ENCODE measurements at regions not wholly inside any gene's neighbourhood (a gene's known extent, or its start where the extent isn't known, plus 50 kb on each side); places are given as distances from the start of the nearest gene placed in this dataset.

- Mint-ChIP-seq H3K9me3 (no peaks in the 10 kb centered on the region), H3K4me3 (no peak overlapping the region), H3K4me1 (ENCODE audit: low read depth in 2 of 2) (peaks cover 3 to 8% of the 10 kb centered on the region in 2 donors), H3K27ac (peak overlapping the region in 1 of 2 donors; percentile 23), H3K27me3 (no peaks in the 10 kb centered on the region), H3K36me3 (ENCODE audit: insufficient read depth) (peaks cover 5% of the 10 kb centered on the region)
- DNase-seq (no peak), ATAC-seq (replicated peaks) (no peak)
Observed at GRCh38 chr17:83178533-83179304, 99.3 kb downstream of the METRNL start.

- ATAC-seq (replicated peaks) = no peak
- H3K36me3 Mint-ChIP-seq (ENCODE audit: insufficient read depth) = peaks cover 5% of the 10 kb centered on the region
- H3K4me3 Mint-ChIP-seq = no peak overlapping the region
- no peaks in the 10 kb centered on the region for H3K27me3 Mint-ChIP-seq
- H3K27ac Mint-ChIP-seq = no peak overlapping the region
- H3K9me3 Mint-ChIP-seq = no peaks in the 10 kb centered on the region
- no peak for DNase-seq
- peaks cover 3 to 8% of the 10 kb centered on the region in 2 donors for H3K4me1 Mint-ChIP-seq (ENCODE audit: low read depth in 2 of 2)
Observed at GRCh38 chr17:83179374-83179773, 100.0 kb downstream of the METRNL start.

- peaks cover 3 to 8% of the 10 kb centered on the region in 2 donors for H3K4me1 Mint-ChIP-seq (ENCODE audit: low read depth in 2 of 2)
- H3K27ac Mint-ChIP-seq = no peak overlapping the region
- H3K9me3 Mint-ChIP-seq = no peaks in the 10 kb centered on the region
- ATAC-seq (replicated peaks) (no peak), DNase-seq (no peak)
- H3K27me3 Mint-ChIP-seq = no peaks in the 10 kb centered on the region
- peaks cover 5% of the 10 kb centered on the region for H3K36me3 Mint-ChIP-seq (ENCODE audit: insufficient read depth)
- no peak overlapping the region for H3K4me3 Mint-ChIP-seq
Observed at GRCh38 chr17:83179811-83180210, 100.4 kb downstream of the METRNL start.

GRCh38 chr17:83180264-83180995 is 101.0 kb downstream of the METRNL start:
- ATAC-seq (replicated peaks) (no peak), DNase-seq (no peak)
- H3K4me1 Mint-ChIP-seq (ENCODE audit: low read depth in 2 of 2) = peaks cover 3 to 8% of the 10 kb centered on the region in 2 donors
- peaks cover 5% of the 10 kb centered on the region for H3K36me3 Mint-ChIP-seq (ENCODE audit: insufficient read depth)
- H3K27ac Mint-ChIP-seq = no peak overlapping the region
- no peaks in the 10 kb centered on the region for H3K27me3 Mint-ChIP-seq
- no peak overlapping the region for H3K4me3 Mint-ChIP-seq
- no peaks in the 10 kb centered on the region for H3K9me3 Mint-ChIP-seq

- DNase-seq = no peak
- Mint-ChIP-seq H3K27me3 (no peaks in the 10 kb centered on the region), H3K27ac (no peak overlapping the region), H3K9me3 (no peaks in the 10 kb centered on the region), H3K4me3 (no peak overlapping the region), H3K4me1 (ENCODE audit: low read depth in 2 of 2) (peaks cover 3 to 6% of the 10 kb centered on the region in 2 donors), H3K36me3 (ENCODE audit: insufficient read depth) (peaks cover 5% of the 10 kb centered on the region)
- no peak for ATAC-seq (replicated peaks)
Observed at GRCh38 chr17:83180996-83181481, 101.6 kb downstream of the METRNL start.

- Mint-ChIP-seq H3K9me3 (no peaks in the 10 kb centered on the region), H3K27me3 (no peaks in the 10 kb centered on the region), H3K36me3 (ENCODE audit: insufficient read depth) (peaks cover 5% of the 10 kb centered on the region), H3K27ac (no peak overlapping the region), H3K4me3 (no peak overlapping the region), H3K4me1 (ENCODE audit: low read depth in 2 of 2) (peaks cover 2 to 4% of the 10 kb centered on the region in 2 donors)
- DNase-seq (no peak), ATAC-seq (replicated peaks) (no peak)
Observed at GRCh38 chr17:83181991-83182619, 102.7 kb downstream of the METRNL start.

- H3K9me3 Mint-ChIP-seq = no peaks in the 10 kb centered on the region
- ATAC-seq (replicated peaks) = no peak
- no peak overlapping the region for H3K27ac Mint-ChIP-seq
- no peaks in the 10 kb centered on the region for H3K27me3 Mint-ChIP-seq
- H3K4me1 Mint-ChIP-seq (ENCODE audit: low read depth in 2 of 2) = peaks cover 4% of the 10 kb centered on the region in 2 donors
- DNase-seq = no peak
- H3K36me3 Mint-ChIP-seq (ENCODE audit: insufficient read depth) = peaks cover 5% of the 10 kb centered on the region
- H3K4me3 Mint-ChIP-seq = no peak overlapping the region
Observed at GRCh38 chr17:83182620-83183101, 103.3 kb downstream of the METRNL start.

- Mint-ChIP-seq H3K27me3 (no peaks in the 10 kb centered on the region), H3K4me1 (ENCODE audit: low read depth in 2 of 2) (peaks cover 4 to 6% of the 10 kb centered on the region in 2 donors), H3K36me3 (ENCODE audit: insufficient read depth) (peaks cover 5% of the 10 kb centered on the region), H3K4me3 (no peak overlapping the region), H3K9me3 (no peaks in the 10 kb centered on the region), H3K27ac (no peak overlapping the region)
- ATAC-seq (replicated peaks) = no peak
- no peak for DNase-seq
Observed at GRCh38 chr17:83183145-83183948, 103.9 kb downstream of the METRNL start.

- Mint-ChIP-seq H3K9me3 (no peaks in the 10 kb centered on the region), H3K27ac (no peak overlapping the region), H3K36me3 (ENCODE audit: insufficient read depth) (peaks cover 5% of the 10 kb centered on the region), H3K4me3 (no peak overlapping the region), H3K4me1 (ENCODE audit: low read depth in 2 of 2) (peaks cover 4 to 6% of the 10 kb centered on the region in 2 donors), H3K27me3 (no peaks in the 10 kb centered on the region)
- no peak for DNase-seq
- no peak for ATAC-seq (replicated peaks)
Observed at GRCh38 chr17:83183951-83184506, 104.6 kb downstream of the METRNL start.

- Mint-ChIP-seq H3K9me3 (no peaks in the 10 kb centered on the region), H3K36me3 (ENCODE audit: insufficient read depth) (peaks cover 5% of the 10 kb centered on the region), H3K27ac (no peak overlapping the region), H3K4me1 (ENCODE audit: low read depth in 2 of 2) (peaks cover 4 to 6% of the 10 kb centered on the region in 2 donors), H3K4me3 (no peak overlapping the region), H3K27me3 (no peaks in the 10 kb centered on the region)
- DNase-seq (no peak), ATAC-seq (replicated peaks) (no peak)
Observed at GRCh38 chr17:83185023-83186002, 105.9 kb downstream of the METRNL start.

GRCh38 chr17:83186226-83186625 is 106.8 kb downstream of the METRNL start:
- DNase-seq = no peak
- Mint-ChIP-seq H3K27me3 (no peaks in the 10 kb centered on the region), H3K9me3 (no peaks in the 10 kb centered on the region), H3K27ac (no peak overlapping the region), H3K4me3 (no peak overlapping the region), H3K4me1 (ENCODE audit: low read depth in 2 of 2) (peaks cover 8 to 13% of the 10 kb centered on the region in 2 donors), H3K36me3 (ENCODE audit: insufficient read depth) (peaks cover 9% of the 10 kb centered on the region)
- ATAC-seq (replicated peaks) = no peak

All from effector memory CD8-positive, alpha-beta T cell (primary cell).